ENCODE measurements at regions not wholly inside any gene's neighbourhood (a gene's known extent, or its start where the extent isn't known, plus 50 kb on each side); places are given as distances from the start of the nearest gene placed in this dataset.

GRCh38 chr13:31853643-31854326, 114.5 kb downstream of the RXFP2 start:
- DNase-seq: no peak

DNA sequence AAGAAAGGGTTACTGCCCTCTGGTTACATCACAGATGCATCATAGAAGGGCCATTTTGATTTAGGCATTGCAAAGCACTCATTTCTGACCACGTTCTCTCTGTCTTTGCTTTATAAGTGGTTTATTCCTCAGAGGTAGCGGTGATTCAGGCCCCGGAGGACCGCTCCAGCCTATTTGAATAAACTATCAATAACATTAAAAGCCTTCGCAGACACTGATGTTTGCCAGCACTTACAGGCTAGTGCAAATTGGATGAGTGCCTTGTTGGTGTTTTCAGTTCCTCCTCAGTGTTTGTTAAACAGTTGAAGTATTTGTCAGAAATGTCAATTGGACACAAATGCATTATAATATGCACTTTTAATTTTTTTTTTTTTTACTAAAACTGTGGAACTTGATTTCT, 120.2 kb downstream of the RXFP2 start:
- DNase-seq: peak in 2 of 14 donors; percentile 17 to 37

GRCh38 chr13:31860002-31860401, 120.7 kb downstream of the RXFP2 start:
- DNase-seq: peak in 9 of 14 donors; percentile 9 to 75 (median 36)

GRCh38 chr13:31862828-31863227, 123.5 kb downstream of the RXFP2 start:
- DNase-seq: no peak

GRCh38 chr13:31864307-31864706, 125.0 kb downstream of the RXFP2 start:
- DNase-seq: no peak

DNA sequence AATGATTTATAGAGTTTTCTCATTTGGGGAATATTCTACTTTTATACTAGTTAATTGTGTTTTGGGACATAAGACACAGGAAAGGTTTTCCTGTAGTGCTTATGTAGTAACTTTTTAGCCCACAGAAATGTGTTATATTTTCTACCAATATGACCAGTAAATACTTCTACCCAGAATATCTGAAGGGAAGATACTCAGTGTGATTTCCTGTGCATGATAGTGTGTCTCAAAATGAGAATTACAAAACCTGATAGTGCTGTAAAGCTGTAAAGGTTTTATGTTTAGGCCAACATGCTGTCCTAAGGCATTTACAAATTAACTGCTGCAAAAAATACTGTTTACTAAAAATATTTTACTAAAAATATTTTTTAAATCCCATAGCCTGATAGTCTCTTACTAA, 126.8 kb downstream of the RXFP2 start:
- no peak for DNase-seq

- DNase-seq: no peak
These were observed 128.4 kb downstream of the RXFP2 start for GRCh38 chr13:31867709-31868108.

DNA sequence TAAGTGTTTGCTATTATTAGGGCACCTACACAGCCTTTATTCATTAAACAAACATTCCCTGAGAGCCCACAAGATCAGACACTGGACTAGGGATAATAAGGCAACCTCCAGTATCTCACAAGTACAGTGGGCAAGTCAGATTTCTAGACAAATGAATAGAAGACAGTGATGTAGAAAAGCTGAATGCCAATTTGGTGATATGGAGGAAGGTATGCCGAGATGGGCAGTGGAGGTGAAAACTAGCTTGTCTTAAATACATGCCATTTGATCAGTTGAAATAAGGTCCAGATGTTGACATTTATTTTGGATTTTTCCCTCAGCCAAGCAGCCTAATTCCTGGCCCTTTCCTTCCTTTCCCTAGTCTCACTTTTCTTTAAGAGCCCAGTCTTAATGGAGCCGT, 130.3 kb downstream of the RXFP2 start:
- DNase-seq: no peak

DNA sequence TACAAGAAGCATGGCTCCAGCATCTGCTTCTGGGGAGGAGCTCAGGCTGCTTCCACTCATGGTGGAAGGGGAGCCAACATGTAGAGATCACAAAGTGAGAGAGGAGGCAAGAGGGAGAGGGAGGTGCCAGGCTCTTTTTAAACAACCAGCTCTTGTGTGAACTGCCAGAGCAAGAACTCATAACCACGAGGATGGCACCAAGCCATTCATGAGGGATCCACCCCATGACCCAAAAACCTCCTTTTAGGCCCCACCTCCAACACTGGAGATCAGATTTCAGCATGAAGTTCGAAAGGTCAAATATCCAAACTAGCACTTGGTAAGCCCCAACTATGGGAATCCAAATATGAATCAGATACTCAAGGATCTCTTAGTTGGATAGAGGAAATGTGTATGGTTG, 131.2 kb downstream of the RXFP2 start:
- no peak for DNase-seq

DNA sequence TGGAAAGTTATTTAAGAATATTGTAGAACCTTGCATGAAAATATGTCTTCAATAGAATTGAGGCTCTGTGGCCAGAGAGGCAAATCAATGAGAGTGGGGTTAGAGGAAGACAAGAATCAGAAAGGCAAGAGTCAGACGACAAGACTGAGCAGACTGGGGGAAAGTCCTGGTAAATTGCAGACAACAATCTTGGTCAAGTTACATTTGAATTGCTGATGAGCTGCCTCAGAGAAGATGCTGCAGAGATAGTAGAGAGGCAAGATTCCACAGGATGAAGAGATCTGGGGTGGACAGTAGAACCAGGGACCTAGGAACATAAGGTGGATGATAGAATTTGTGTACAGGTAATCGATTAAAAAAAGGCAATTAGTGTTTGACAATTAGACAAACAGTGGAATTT, 133.8 kb downstream of the RXFP2 start:
- DNase-seq: no peak

GRCh38 chr13:31875134-31875533, 135.8 kb downstream of the RXFP2 start:
- no peak for DNase-seq

DNA sequence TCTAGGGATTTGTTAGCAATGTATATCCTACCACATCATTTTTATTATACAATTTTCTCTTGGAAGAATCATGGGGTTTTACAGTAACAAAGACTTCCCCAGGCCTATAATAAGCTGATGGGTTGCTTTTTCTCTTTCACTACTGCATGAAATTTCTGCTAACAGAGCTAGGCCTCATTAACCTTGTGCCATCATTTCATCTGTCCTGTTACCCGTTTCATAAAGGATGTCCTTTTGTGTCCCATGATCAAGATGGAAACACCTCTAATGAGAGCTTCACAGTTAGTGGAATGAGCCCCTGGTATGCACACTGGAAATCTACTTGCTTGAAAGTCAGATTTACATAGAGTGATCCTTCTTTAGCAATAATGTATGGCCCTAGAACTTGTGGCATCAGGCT, 138.7 kb downstream of the RXFP2 start:
- no peak for DNase-seq

DNA sequence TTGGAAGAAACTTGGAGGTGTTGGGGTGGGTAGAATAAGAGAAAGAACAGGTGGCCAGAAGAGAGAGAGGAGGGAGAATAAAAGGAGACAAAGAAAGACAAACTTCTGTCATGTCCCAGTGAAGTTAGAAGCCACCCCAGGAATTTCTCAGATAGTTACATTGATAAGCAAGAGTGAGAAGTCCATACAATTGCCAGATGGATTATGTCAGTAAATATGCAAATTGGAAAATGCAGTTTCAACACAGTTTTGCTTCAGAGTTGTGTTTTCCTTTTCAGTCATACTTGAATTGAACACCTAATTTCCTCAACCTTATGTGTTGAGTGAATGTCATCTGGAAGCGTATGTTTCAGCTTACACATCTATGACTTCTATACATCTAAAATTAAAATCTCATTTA, 139.2 kb downstream of the RXFP2 start:
- no peak for DNase-seq

- no peak for DNase-seq
These were observed 139.6 kb downstream of the RXFP2 start for GRCh38 chr13:31878955-31879354.

DNA sequence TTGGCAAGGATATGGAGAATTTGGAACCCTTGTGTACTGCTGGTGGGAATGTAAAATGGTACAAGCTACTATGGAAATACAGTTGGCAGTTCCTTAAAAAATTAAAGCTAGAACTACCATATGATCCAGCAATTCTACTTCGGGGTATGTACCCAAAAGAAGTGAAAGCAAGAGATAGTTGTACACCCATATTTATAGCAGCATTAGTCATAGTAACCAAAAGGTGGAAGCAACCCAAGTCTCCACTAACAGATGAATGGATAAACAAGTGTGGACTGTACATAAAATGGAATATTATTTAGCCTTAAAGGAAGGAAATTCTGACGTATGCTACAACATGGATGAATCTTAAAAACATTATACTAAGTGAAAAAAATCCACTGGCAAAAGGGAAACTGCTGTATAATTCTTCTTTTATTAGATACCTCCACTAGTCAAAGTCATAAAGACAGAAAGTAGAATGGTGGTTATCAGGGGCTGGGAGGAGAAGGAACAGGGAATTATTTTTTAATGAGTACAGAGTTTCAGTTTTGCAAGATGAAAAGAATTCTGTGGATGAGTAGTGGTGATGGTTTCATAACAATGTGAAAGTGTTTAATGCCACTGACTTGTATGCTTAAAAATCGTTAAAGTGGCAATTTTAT, 141.6 kb downstream of the RXFP2 start:
- DNase-seq: no peak

DNA sequence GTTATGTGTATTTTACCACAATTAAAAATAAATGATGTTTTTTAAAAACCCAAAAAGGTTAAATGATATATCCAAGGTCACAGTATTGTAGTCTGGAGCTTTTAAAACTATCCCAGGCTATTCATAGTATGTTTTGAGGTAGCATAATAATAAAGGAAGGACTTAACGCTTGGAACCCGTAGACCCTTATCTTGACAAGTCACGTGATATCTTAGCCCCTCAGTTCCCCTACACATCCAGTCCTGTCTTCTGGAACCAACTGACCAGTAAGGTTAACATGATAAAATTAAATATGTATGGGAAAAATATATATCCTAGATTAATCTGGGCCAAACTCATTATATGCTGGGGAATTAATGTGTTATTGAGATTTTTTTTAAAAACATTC, 142.2 kb downstream of the RXFP2 start:
- no peak for DNase-seq

DNA sequence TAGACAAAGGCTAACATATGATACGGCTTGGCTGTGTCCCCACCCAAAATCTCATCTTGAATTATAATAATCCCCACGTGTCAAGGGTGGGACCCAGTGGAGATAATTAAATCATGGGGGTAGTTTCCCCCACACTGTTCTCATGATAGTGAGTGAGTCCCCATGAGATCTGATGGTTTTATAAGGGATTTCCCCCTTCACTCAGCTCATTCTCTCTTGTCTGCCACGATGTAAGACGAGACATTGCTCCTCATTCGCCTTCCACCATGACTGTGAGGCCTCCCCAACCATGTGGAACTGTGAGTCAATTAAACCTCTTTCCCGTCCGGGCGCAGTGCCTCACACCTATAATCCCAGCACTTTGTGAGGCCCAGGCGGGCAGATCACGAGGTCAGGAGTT, 143.5 kb downstream of the RXFP2 start:
- no peak for DNase-seq

DNA sequence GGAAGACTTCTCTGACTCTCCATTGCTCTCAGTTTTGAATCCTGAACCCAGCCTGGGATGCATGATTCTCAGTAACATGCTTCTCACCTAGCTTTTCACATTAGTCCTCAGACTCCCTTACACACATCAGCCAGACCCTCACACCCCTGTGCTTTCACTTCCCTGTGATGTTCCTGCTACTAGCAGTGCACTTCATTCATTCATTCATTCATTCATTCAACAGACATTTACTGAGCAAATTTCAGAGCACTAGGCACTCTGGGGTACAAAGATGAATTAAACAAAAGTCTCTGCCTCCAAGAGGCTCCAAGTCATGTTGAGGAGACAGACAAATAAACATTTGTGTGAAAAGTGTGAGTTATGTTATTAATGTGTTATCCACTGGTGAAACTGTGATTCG, 145.2 kb downstream of the RXFP2 start:
- DNase-seq: no peak

- no peak for DNase-seq
These were observed 145.6 kb upstream of the FRY start for GRCh38 chr13:31885994-31886393.

DNA sequence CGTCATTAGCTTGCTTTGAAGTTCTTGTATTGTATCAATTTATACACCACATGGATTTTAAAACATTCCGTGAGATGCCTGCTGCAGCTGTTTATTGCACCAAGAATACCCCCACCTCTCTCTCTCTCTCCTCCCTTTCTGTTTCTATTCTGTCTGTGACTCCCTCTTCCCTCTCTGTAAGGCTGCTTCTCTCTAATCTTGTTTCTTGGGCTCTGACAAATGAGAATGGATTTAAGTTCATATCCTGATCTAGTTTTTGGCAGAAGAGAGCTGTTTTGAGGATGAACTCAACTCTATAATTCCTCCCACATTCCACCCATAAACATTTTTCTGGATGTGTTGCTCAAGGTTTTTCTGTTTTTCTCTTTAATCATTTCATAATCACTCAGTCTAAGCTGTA, 144.3 kb upstream of the FRY start:
- no peak for DNase-seq

GRCh38 chr13:31890946-31891345, 140.6 kb upstream of the FRY start:
- no peak for DNase-seq

- no peak for DNase-seq
These were observed 140.1 kb upstream of the FRY start for GRCh38 chr13:31891472-31891871.

- no peak for DNase-seq
These were observed 136.6 kb upstream of the FRY start for GRCh38 chr13:31894931-31895330.

DNA sequence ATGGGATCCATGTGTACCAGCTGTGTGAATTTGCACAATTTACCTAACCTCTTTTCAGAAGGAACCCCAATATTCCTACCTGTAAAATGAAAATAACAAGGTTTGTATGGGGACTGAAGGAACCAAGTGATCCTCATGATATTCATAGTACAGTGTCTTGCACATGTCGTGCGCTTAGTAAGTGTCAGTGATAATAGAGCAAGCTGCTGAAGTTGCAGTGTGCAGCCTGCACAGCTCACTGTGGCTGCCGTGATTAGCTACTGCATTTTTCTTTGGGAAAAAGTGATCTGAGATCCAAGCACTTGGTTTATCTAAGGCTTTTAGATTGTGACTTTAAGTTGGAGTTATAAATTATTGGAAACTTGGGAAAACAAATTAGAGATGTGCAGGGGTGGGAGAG, 135.9 kb upstream of the FRY start:
- DNase-seq: no peak

DNA sequence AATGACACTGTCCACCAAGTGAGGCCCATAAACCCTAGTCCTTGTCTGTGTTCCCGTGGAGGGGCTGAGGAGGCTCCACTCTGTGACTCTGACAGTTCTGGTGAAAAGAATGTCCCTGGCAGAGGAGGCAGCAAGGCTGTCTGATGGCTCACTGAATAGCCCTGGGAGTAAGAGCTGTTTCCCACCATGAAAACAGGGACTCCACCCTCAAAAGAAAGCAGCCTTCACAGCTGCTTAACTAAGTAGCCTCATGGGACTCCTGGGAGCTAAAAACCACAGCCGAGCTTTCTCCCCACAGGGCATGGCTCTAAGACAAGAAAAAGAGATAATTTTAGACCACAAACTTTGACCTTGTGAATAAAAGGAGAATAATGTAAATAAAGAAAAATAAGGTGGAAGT, 135.1 kb upstream of the FRY start:
- peak in 3 of 14 donors; percentile 2 to 11 (median 7) for DNase-seq

All from C1 segment of cervical spinal cord (tissue), 14 donors.